ENCODE measurements at regions not wholly inside any gene's neighbourhood (a gene's known extent, or its start where the extent isn't known, plus 50 kb on each side); places are given as distances from the start of the nearest gene placed in this dataset.

- TF ChIP-seq POLR2A (IDR thresholded peaks at IDR 0.05) (no peak), CTCF (IDR thresholded peaks at IDR 0.05) (no peak)
Observed at GRCh38 chr2:64820901-64821300, 167.2 kb upstream of the SERTAD2 start.
